Stimulated activated CD8-positive, alpha-beta memory T cell treated with anti-CD3 and anti-CD28 coated beads, Interleukin-7, amount 100 ng/mL, for 48 hours (primary cell): ENCODE measurements at regions not wholly inside any gene's neighbourhood (a gene's known extent, or its start where the extent isn't known, plus 50 kb on each side); places are given as distances from the start of the nearest gene placed in this dataset.
"Not testable (repeated sequence)": the region's sequence is repeated elsewhere in the genome, so short reads cannot be mapped to it uniquely, and the experiment has no call there.

ENCODE experiments used
- DNase-seq, 2 donors: peaks; one replicate each; pipeline ENCODE4 v3.0.0-alpha.2; 2020; ENCODE audit warnings: low read depth in 1 of 2; ENCODE audit errors: extremely low read depth in 1 of 2

- no peak for DNase-seq
These were observed 100.1 kb upstream of the PLXNA2 start for GRCh38 chr1:208344202-208344857.

GRCh38 chr1:208347191-208347590, 103.0 kb upstream of the PLXNA2 start:
- DNase-seq = no peak

GRCh38 chr1:208349694-208350330, 105.6 kb upstream of the PLXNA2 start:
- DNase-seq = no peak

GRCh38 chr1:208350815-208351214, 106.6 kb upstream of the PLXNA2 start:
- no peak for DNase-seq

GRCh38 chr1:208351838-208352237, 107.7 kb upstream of the PLXNA2 start:
- DNase-seq = no peak

- not testable (repeated sequence) for DNase-seq
These were observed 109.6 kb upstream of the PLXNA2 start for GRCh38 chr1:208353797-208354196.

GRCh38 chr1:208357644-208358507, 113.7 kb upstream of the PLXNA2 start:
- DNase-seq = no peak

- DNase-seq = no peak
These were observed 114.5 kb upstream of the PLXNA2 start for GRCh38 chr1:208358651-208359050.

GRCh38 chr1:208362011-208362410, 117.8 kb upstream of the PLXNA2 start:
- DNase-seq = no peak

- no peak for DNase-seq
These were observed 122.4 kb upstream of the PLXNA2 start for GRCh38 chr1:208366559-208366958.

- no peak for DNase-seq
These were observed 124.9 kb upstream of the PLXNA2 start for GRCh38 chr1:208369045-208369444.

GRCh38 chr1:208369658-208370057, 125.5 kb upstream of the PLXNA2 start:
- DNase-seq = no peak

GRCh38 chr1:208374391-208374941, 130.3 kb upstream of the PLXNA2 start:
- DNase-seq = no peak

- DNase-seq = no peak
These were observed 137.3 kb upstream of the PLXNA2 start for GRCh38 chr1:208381481-208381880.

GRCh38 chr1:208387908-208388811, 144.0 kb upstream of the PLXNA2 start:
- DNase-seq = no peak

GRCh38 chr1:208393416-208393815, 149.2 kb upstream of the PLXNA2 start:
- DNase-seq = no peak

GRCh38 chr1:208393826-208394225, 149.6 kb upstream of the PLXNA2 start:
- no peak for DNase-seq

GRCh38 chr1:208397286-208397685, 153.1 kb upstream of the PLXNA2 start:
- DNase-seq = no peak

GRCh38 chr1:208405014-208405413, 160.8 kb upstream of the PLXNA2 start:
- DNase-seq = no peak

- no peak for DNase-seq
These were observed 165.0 kb upstream of the PLXNA2 start for GRCh38 chr1:208409176-208409575.
